Neural cell (in vitro differentiated cells): ENCODE measurements at regions not wholly inside any gene's neighbourhood (a gene's known extent, or its start where the extent isn't known, plus 50 kb on each side); places are given as distances from the start of the nearest gene placed in this dataset.

Source experiments
- EP300 ChIP-seq: fragments of 450-650 bp; conservative IDR thresholded peaks from 2 replicates; pipeline ENCODE4 v1.6.1; 2014; ENCODE audit warnings: antibody characterized with exemption, mild to moderate bottlenecking, moderate library complexity; ENCODE audit not compliant: poor library complexity, severe bottlenecking
- EZH2 ChIP-seq: fragments of 200-600, 300-800 bp; shearing (Covaris generic), sonication (generic); IDR thresholded peaks from 2 replicates; pipeline ENCODE4 v1.6.1; 2014; ENCODE audit warnings: antibody characterized with exemption, low read length, borderline replicate concordance, mild to moderate bottlenecking; ENCODE audit not compliant: insufficient read depth, poor library complexity, severe bottlenecking
- RAD21 ChIP-seq: fragments of 450-650 bp; conservative IDR thresholded peaks from 2 replicates; pipeline ENCODE4 v1.6.1; 2014; ENCODE audit warnings: antibody characterized with exemption, mild to moderate bottlenecking, moderate library complexity
- TF ChIP-seq, protein P1 (sequence below): fragments of 450-650 bp; IDR thresholded peaks from 2 replicates; pipeline ENCODE4 v1.5.1; 2014; ENCODE audit warnings: antibody characterized with exemption, mild to moderate bottlenecking, moderate library complexity; ENCODE audit not compliant: poor library complexity, severe bottlenecking

DNA sequence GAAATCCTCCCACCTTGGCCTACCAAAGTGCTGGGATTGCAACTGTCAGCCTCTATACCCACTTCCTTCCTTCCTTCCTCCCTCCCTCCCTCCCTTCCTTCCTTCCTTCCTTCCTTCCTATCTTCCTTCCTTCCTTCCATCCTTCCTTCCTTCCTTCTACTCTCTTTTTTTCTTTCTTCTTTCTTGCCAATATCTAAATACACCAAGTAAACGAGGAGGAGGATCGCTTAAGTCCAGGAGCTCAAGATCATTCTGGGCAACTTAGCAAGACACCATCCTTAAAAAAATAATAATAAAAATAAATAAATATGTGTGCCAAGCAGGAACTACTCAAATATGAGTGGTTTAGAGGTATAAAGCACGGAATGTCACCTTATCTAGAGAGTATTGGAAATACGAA lies 249.4 kb upstream of the TRIB2 start:
- TF ChIP-seq, protein P1, sequence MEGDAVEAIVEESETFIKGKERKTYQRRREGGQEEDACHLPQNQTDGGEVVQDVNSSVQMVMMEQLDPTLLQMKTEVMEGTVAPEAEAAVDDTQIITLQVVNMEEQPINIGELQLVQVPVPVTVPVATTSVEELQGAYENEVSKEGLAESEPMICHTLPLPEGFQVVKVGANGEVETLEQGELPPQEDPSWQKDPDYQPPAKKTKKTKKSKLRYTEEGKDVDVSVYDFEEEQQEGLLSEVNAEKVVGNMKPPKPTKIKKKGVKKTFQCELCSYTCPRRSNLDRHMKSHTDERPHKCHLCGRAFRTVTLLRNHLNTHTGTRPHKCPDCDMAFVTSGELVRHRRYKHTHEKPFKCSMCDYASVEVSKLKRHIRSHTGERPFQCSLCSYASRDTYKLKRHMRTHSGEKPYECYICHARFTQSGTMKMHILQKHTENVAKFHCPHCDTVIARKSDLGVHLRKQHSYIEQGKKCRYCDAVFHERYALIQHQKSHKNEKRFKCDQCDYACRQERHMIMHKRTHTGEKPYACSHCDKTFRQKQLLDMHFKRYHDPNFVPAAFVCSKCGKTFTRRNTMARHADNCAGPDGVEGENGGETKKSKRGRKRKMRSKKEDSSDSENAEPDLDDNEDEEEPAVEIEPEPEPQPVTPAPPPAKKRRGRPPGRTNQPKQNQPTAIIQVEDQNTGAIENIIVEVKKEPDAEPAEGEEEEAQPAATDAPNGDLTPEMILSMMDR = no peak
- TF ChIP-seq EZH2 (no peak), EP300 (no peak), RAD21 (no peak)
